B cell (primary cell): ENCODE measurements at regions not wholly inside any gene's neighbourhood (a gene's known extent, or its start where the extent isn't known, plus 50 kb on each side); places are given as distances from the start of the nearest gene placed in this dataset.

Source experiments
- ATAC-seq: fragments of 200-7000 bp; cut with Tn5 transposase; one replicate; pipeline ENCODE4 v1.10.0; 2021; ENCODE audit warnings: low read depth, mild to moderate bottlenecking, moderate number of reproducible peaks, moderate library complexity
- CTCF ChIA-PET: fragments of 350-600 bp; sonication (Branson Sonifier 250); formaldehyde crosslinking; loops from one replicate; lab custom pipeline; 2021; ENCODE audit warnings: antibody characterized with exemption, inconsistent platforms; lab: Charles Lee
- POLR2A ChIA-PET: fragments of 350-600 bp; sonication (Branson Sonifier 250); formaldehyde crosslinking; loops from one replicate; lab custom pipeline; 2021; ENCODE audit warnings: antibody characterized with exemption; lab: Charles Lee
- DNase-seq: peaks from one replicate; pipeline ENCODE4 v3.0.0; 2013
- H2AFZ ChIP-seq: 2 replicates; pipeline ENCODE4 v1.6.1; 2012; ENCODE audit warnings: mild to moderate bottlenecking, low read depth, low read length; ENCODE audit not compliant: insufficient read depth, poor library complexity, severe bottlenecking
- H3K27ac ChIP-seq, 2 donors: 1 replicate in 1 of 2; 2 replicates in 1 of 2; pipeline ENCODE4 v1.5.1; 2012 to 2013; ENCODE audit warnings: low read length in 2 of 2, mild to moderate bottlenecking in 2 of 2, moderate library complexity in 1 of 2
- H3K27me3 ChIP-seq, 4 experiments: fragments of 200-600 bp in 1 of 4; sonication (generic) in 1 of 4; replicated peaks in 1 of 4; 1 replicate in 2 of 4; 2 replicates in 2 of 4; pipeline versions ENCODE4 v1.6.1 to v1.7.0; 2013 to 2016; ENCODE audit warnings: low read length in 3 of 4, mild to moderate bottlenecking in 2 of 4, mixed read lengths in 1 of 4, moderate library complexity in 1 of 4; ENCODE audit not compliant: insufficient read depth in 4 of 4, control insufficient read depth in 3 of 4; ENCODE audit errors: control extremely low read depth in 1 of 4
- H3K36me3 ChIP-seq, 2 experiments: replicated peaks in 1 of 2; 1 replicate in 1 of 2; 2 replicates in 1 of 2; pipeline versions ENCODE4 v1.6.1 to v1.7.1; 2013; ENCODE audit warnings: low read length in 1 of 2; ENCODE audit not compliant: insufficient read depth in 2 of 2, control insufficient read depth in 1 of 2; ENCODE audit errors: control extremely low read depth in 1 of 2, extremely low read depth in 1 of 2
- H3K4me1 ChIP-seq, 2 donors: fragments of 200-600 bp in 1 of 2; sonication (generic) in 1 of 2; 1 replicate in 1 of 2; 2 replicates in 1 of 2; pipeline versions ENCODE4 v1.5.1 to v1.6.1; 2013 to 2017; ENCODE audit warnings: low read length in 2 of 2; ENCODE audit not compliant: control insufficient read depth in 2 of 2, insufficient read depth in 2 of 2
- H3K4me2 ChIP-seq: replicated peaks from 2 replicates; pipeline ENCODE3; 2012; ENCODE audit warnings: mild to moderate bottlenecking, low read depth, low read length; ENCODE audit not compliant: poor library complexity, severe bottlenecking
- H3K4me3 ChIP-seq, 5 experiments: fragments of 200-600 bp in 1 of 5; sonication (generic) in 1 of 5; 1 replicate in 3 of 5; 2 replicates in 2 of 5; pipeline versions ENCODE4 v1.5.1 to v1.7.0; 2011 to 2016; ENCODE audit warnings: low read length in 4 of 5, mild to moderate bottlenecking in 4 of 5, low read depth in 2 of 5, control low read depth in 1 of 5, moderate library complexity in 1 of 5; ENCODE audit not compliant: insufficient read depth in 1 of 5; ENCODE audit errors: control extremely low read depth in 1 of 5, extremely low read depth in 1 of 5
- H3K79me2 ChIP-seq: fragments of 200-600 bp; sonication (generic); one replicate; pipeline ENCODE4 v1.6.0; 2016; ENCODE audit warnings: low read length; ENCODE audit not compliant: control insufficient read depth, insufficient read depth
- H3K9ac ChIP-seq: fragments of 200-600 bp; sonication (generic); 2 replicates; pipeline ENCODE4 v1.6.1; 2017; ENCODE audit warnings: mild to moderate bottlenecking, low read length, moderate library complexity
- H3K9me3 ChIP-seq, 3 donors: one replicate each; pipeline versions ENCODE4 v1.6.1 to v1.7.1; 2013; ENCODE audit warnings: low read length in 2 of 3; ENCODE audit not compliant: control insufficient read depth in 2 of 3, insufficient read depth in 1 of 3; ENCODE audit errors: control extremely low read depth in 1 of 3
- H4K20me1 ChIP-seq: 2 replicates; pipeline ENCODE4 v1.6.0; 2012; ENCODE audit warnings: mild to moderate bottlenecking, low read length; ENCODE audit not compliant: insufficient read depth, control insufficient read depth, poor library complexity, severe bottlenecking
- H3K27ac Mint-ChIP-seq: one replicate; pipeline ENCODE4 v1.8.0; 2021; ENCODE audit warnings: mixed read lengths
- H3K27me3 Mint-ChIP-seq: one replicate; pipeline ENCODE4 v1.8.0; 2021; ENCODE audit warnings: mixed read lengths
- H3K4me1 Mint-ChIP-seq: one replicate; pipeline ENCODE4 v1.8.0; 2021; ENCODE audit warnings: mixed read lengths
- H3K4me3 Mint-ChIP-seq: one replicate; pipeline ENCODE4 v1.8.0; 2021; ENCODE audit warnings: mixed read lengths
- H3K9me3 Mint-ChIP-seq: one replicate; pipeline ENCODE4 v1.8.0; 2022; ENCODE audit warnings: mixed read lengths; ENCODE audit not compliant: insufficient read depth
- CTCF ChIP-seq: fragments of 200-600 bp; IDR thresholded peaks from one replicate; pipeline ENCODE4 v1.8.0; 2022; ENCODE audit warnings: antibody characterized with exemption, mild to moderate bottlenecking
- EZH2 ChIP-seq: IDR thresholded peaks from 2 replicates; pipeline ENCODE4 v1.6.1; 2012; ENCODE audit warnings: borderline replicate concordance, low read depth, mild to moderate bottlenecking, moderate library complexity, low read length; ENCODE audit not compliant: insufficient read depth, poor library complexity, severe bottlenecking
- WGBS: methylation state at CpG from one replicate; pipeline ENCODE4 v1.1.5; 2013; ENCODE audit warnings: missing lambda C conversion rate; ENCODE audit not compliant: insufficient coverage; 5-methylcytosine and 5-hydroxymethylcytosine counted together
- intact Hi-C: fragments of 100-400 bp; cut with micrococcal nuclease; formaldehyde crosslinking; loops from one replicate; pipeline ENCODE4 v1.10.0; 2022

- no peak overlapping the region for H3K4me2 ChIP-seq
These were observed 485.6 kb downstream of the ZSWIM6 start for GRCh38 chr5:61817472-61818326.

More at GRCh38 chr5:61817472-61818326, 485.6 kb downstream of the ZSWIM6 start:
- ATAC-seq, result no peak
- ChIA-PET CTCF (interaction anchor here (0.7 kb wide), 1 partner anchor 15 kb away, joined by 4 read pairs; no protein-coding TSS in a partner anchor), POLR2A (no interaction called here)
- H3K4me3 Mint-ChIP-seq, result no peak overlapping the region
- H3K9me3 Mint-ChIP-seq, result no peaks in the 10 kb centered on the region
- H3K27ac Mint-ChIP-seq, result no peak overlapping the region
- TF ChIP-seq CTCF (no peak), EZH2 (no peak)
- Histone ChIP-seq H3K4me1 (no peaks in the 10 kb centered on the region), H3K9me3 (no peaks in the 10 kb centered on the region), H3K79me2 (no peaks in the 10 kb centered on the region), H3K36me3 (no peaks in the 10 kb centered on the region), H3K9ac (no peak overlapping the region), H4K20me1 (no peaks in the 10 kb centered on the region), H3K27me3 (peaks cover 0 to 4% (median 0%) of the 10 kb centered on the region in 4 experiments), H2AFZ (no peak overlapping the region), H3K4me3 (no peak overlapping the region), H3K27ac (no peak overlapping the region)
- peaks cover 6% of the 10 kb centered on the region for H3K27me3 Mint-ChIP-seq
- intact Hi-C loops, result no loop called here
- 27% methylated on average over 4 of the region's 7 CpGs for WGBS
- no peaks in the 10 kb centered on the region for H3K4me1 Mint-ChIP-seq
- no peak for DNase-seq
